ENCODE measurements at regions not wholly inside any gene's neighbourhood (a gene's known extent, or its start where the extent isn't known, plus 50 kb on each side); places are given as distances from the start of the nearest gene placed in this dataset.

- no peak for TF ChIP-seq CTCF (IDR thresholded peaks at IDR 0.05; ENCODE audit: poor library complexity)
- no peak for TF ChIP-seq EZH2 (IDR thresholded peaks at IDR 0.05; ENCODE audit: borderline replicate concordance)
- TF ChIP-seq EZH2phosphoT487 (IDR thresholded peaks at IDR 0.05; ENCODE audit: low read depth, severe bottlenecking, unreplicated experiment) = no peak
Measured at GRCh38 chr14:97109234-97109633, 312.1 kb downstream of the VRK1 start.
